ENCODE measurements at regions not wholly inside any gene's neighbourhood (a gene's known extent, or its start where the extent isn't known, plus 50 kb on each side); places are given as distances from the start of the nearest gene placed in this dataset.
"Not testable (repeated sequence)": the region's sequence is repeated elsewhere in the genome, so short reads cannot be mapped to it uniquely, and the experiment has no call there.

- no peaks in the 10 kb centered on the region for H3K4me1 Mint-ChIP-seq
- no peaks in the 10 kb centered on the region for H3K36me3 Mint-ChIP-seq
- ATAC-seq (replicated peaks in 1 of 4) (no peak), DNase-seq (no peak)
- H3K9me3 ChIP-seq: no peaks in the 10 kb centered on the region
- ChIA-PET CTCF (no interaction called here), POLR2A (no interaction called here)
- 85% methylated on average over 3 of the region's 4 CpGs for WGBS (ENCODE audit: insufficient coverage)
- no peaks in the 10 kb centered on the region for H3K27me3 Mint-ChIP-seq
- H3K27ac ChIP-seq (ENCODE audit: low read length): no peak overlapping the region
- H3K4me3 Mint-ChIP-seq: no peak overlapping the region
- H3K36me3 ChIP-seq (ENCODE audit: control insufficient read depth in 2 of 2, extremely low read depth in 1 of 2, insufficient read depth in 1 of 2, low read length in 1 of 2): no peaks in the 10 kb centered on the region
- H3K4me1 ChIP-seq (ENCODE audit: control insufficient read depth in 1 of 2, extremely low read depth in 1 of 2, insufficient read depth in 2 of 2, low read length in 2 of 2): no peaks in the 10 kb centered on the region
- no peak overlapping the region for H3K4me3 ChIP-seq (ENCODE audit: control insufficient read depth in 1 of 2, extremely low read depth in 1 of 2, low read length in 1 of 2)
- H3K27me3 ChIP-seq (replicated peaks in 1 of 2; ENCODE audit: control insufficient read depth in 2 of 2, extremely low read depth in 1 of 2, insufficient read depth in 2 of 2, low read length in 1 of 2): peaks cover 0 to 2% of the 10 kb centered on the region in 2 experiments
- no peaks in the 10 kb centered on the region for H3K9me3 Mint-ChIP-seq
- H3K27ac Mint-ChIP-seq: no peak overlapping the region
These were observed 50.2 kb upstream of the TP53I11 start for GRCh38 chr11:45000918-45001317.

- no peak for DNase-seq
- Mint-ChIP-seq H3K36me3 (no peaks in the 10 kb centered on the region), H3K4me3 (no peak overlapping the region), H3K27me3 (no peaks in the 10 kb centered on the region), H3K4me1 (no peaks in the 10 kb centered on the region), H3K9me3 (no peaks in the 10 kb centered on the region), H3K27ac (no peak overlapping the region)
- no peak overlapping the region for H3K27ac ChIP-seq (ENCODE audit: low read length)
- H3K4me1 ChIP-seq (ENCODE audit: control insufficient read depth in 1 of 2, extremely low read depth in 1 of 2, insufficient read depth in 2 of 2, low read length in 2 of 2): no peaks in the 10 kb centered on the region
- H3K27me3 ChIP-seq (replicated peaks in 1 of 2; ENCODE audit: control insufficient read depth in 2 of 2, extremely low read depth in 1 of 2, insufficient read depth in 2 of 2, low read length in 1 of 2): peaks cover 0 to 2% of the 10 kb centered on the region in 2 experiments
- ChIA-PET CTCF (interaction anchor here in 1 of 2 donors (0.6 kb wide), 1 partner anchor 60 kb away, joined by 3 read pairs; no protein-coding TSS in a partner anchor), POLR2A (no interaction called here)
- 89% methylated on average over 3 of the region's 6 CpGs for WGBS (ENCODE audit: insufficient coverage)
- no peak overlapping the region for H3K4me3 ChIP-seq (ENCODE audit: control insufficient read depth in 1 of 2, extremely low read depth in 1 of 2, low read length in 1 of 2)
- H3K36me3 ChIP-seq (ENCODE audit: control insufficient read depth in 2 of 2, extremely low read depth in 1 of 2, insufficient read depth in 1 of 2, low read length in 1 of 2): no peaks in the 10 kb centered on the region
- no peak for ATAC-seq (replicated peaks in 1 of 4)
- no peaks in the 10 kb centered on the region for H3K9me3 ChIP-seq
These were observed 50.9 kb upstream of the TP53I11 start for GRCh38 chr11:45001466-45002165.

GRCh38 chr11:45005106-45005505 lies 54.4 kb upstream of the TP53I11 start:
- no peaks in the 10 kb centered on the region for H3K4me1 ChIP-seq (ENCODE audit: control insufficient read depth in 1 of 2, extremely low read depth in 1 of 2, insufficient read depth in 2 of 2, low read length in 2 of 2)
- Mint-ChIP-seq H3K4me1 (no peaks in the 10 kb centered on the region), H3K9me3 (no peaks in the 10 kb centered on the region), H3K27me3 (peaks cover 0 to 6% of the 10 kb centered on the region in 2 donors), H3K4me3 (no peak overlapping the region), H3K36me3 (no peaks in the 10 kb centered on the region), H3K27ac (no peak overlapping the region)
- no CpG with 5 or more reads among the region's 1 CpG for WGBS (ENCODE audit: insufficient coverage)
- no peak overlapping the region for H3K27ac ChIP-seq (ENCODE audit: low read length)
- DNase-seq: no peak
- ATAC-seq (replicated peaks in 1 of 4): no peak
- peaks cover 0 to 5% of the 10 kb centered on the region in 2 experiments for H3K27me3 ChIP-seq (replicated peaks in 1 of 2; ENCODE audit: control insufficient read depth in 2 of 2, extremely low read depth in 1 of 2, insufficient read depth in 2 of 2, low read length in 1 of 2)
- H3K9me3 ChIP-seq: no peaks in the 10 kb centered on the region
- no peak overlapping the region for H3K4me3 ChIP-seq (ENCODE audit: control insufficient read depth in 1 of 2, extremely low read depth in 1 of 2, low read length in 1 of 2)
- POLR2A ChIA-PET: no interaction called here
- CTCF ChIA-PET: no interaction called here
- no peaks in the 10 kb centered on the region for H3K36me3 ChIP-seq (ENCODE audit: control insufficient read depth in 2 of 2, extremely low read depth in 1 of 2, insufficient read depth in 1 of 2, low read length in 1 of 2)

GRCh38 chr11:45007011-45007410 lies 56.3 kb upstream of the TP53I11 start:
- H3K9me3 Mint-ChIP-seq: no peaks in the 10 kb centered on the region

GRCh38 chr11:45015983-45016382 lies 65.3 kb upstream of the TP53I11 start:
- H3K36me3 Mint-ChIP-seq; H3K4me1 ChIP-seq (ENCODE audit: control insufficient read depth in 1 of 2, extremely low read depth in 1 of 2, insufficient read depth in 2 of 2, low read length in 2 of 2); H3K4me3 ChIP-seq (ENCODE audit: control insufficient read depth in 1 of 2, extremely low read depth in 1 of 2, low read length in 1 of 2); H3K27ac ChIP-seq (ENCODE audit: low read length); H3K36me3 ChIP-seq (ENCODE audit: control insufficient read depth in 2 of 2, extremely low read depth in 1 of 2, insufficient read depth in 1 of 2, low read length in 1 of 2); ATAC-seq (replicated peaks in 1 of 4); POLR2A ChIA-PET; CTCF ChIA-PET; H3K27ac Mint-ChIP-seq; H3K9me3 ChIP-seq; H3K4me3 Mint-ChIP-seq; DNase-seq: not testable (repeated sequence)
- no CpG with 5 or more reads among the region's 5 CpGs for WGBS (ENCODE audit: insufficient coverage)
- peaks cover 0 to 13% of the 10 kb centered on the region in 2 experiments for H3K27me3 ChIP-seq (replicated peaks in 1 of 2; ENCODE audit: control insufficient read depth in 2 of 2, extremely low read depth in 1 of 2, insufficient read depth in 2 of 2, low read length in 1 of 2)
- peaks cover 8 to 21% of the 10 kb centered on the region in 2 donors for H3K27me3 Mint-ChIP-seq
- H3K4me1 Mint-ChIP-seq: peaks cover 11 to 19% (median 13%) of the 10 kb centered on the region in 3 donors
- H3K9me3 Mint-ChIP-seq: peaks cover 9 to 23% (median 14%) of the 10 kb centered on the region in 3 donors

More at GRCh38 chr11:45007011-45007410, 56.3 kb upstream of the TP53I11 start:
- H3K4me1 ChIP-seq (ENCODE audit: control insufficient read depth in 1 of 2, extremely low read depth in 1 of 2, insufficient read depth in 2 of 2, low read length in 2 of 2): no peaks in the 10 kb centered on the region
- Mint-ChIP-seq H3K4me3 (no peak overlapping the region), H3K4me1 (peaks cover 0 to under 1% (median 0%) of the 10 kb centered on the region in 3 donors), H3K27ac (no peak overlapping the region), H3K27me3 (peaks cover 0 to 6% of the 10 kb centered on the region in 2 donors), H3K36me3 (no peaks in the 10 kb centered on the region)
- H3K36me3 ChIP-seq (ENCODE audit: control insufficient read depth in 2 of 2, extremely low read depth in 1 of 2, insufficient read depth in 1 of 2, low read length in 1 of 2): no peaks in the 10 kb centered on the region
- peaks cover 0 to 5% of the 10 kb centered on the region in 2 experiments for H3K27me3 ChIP-seq (replicated peaks in 1 of 2; ENCODE audit: control insufficient read depth in 2 of 2, extremely low read depth in 1 of 2, insufficient read depth in 2 of 2, low read length in 1 of 2)
- no peaks in the 10 kb centered on the region for H3K9me3 ChIP-seq
- ChIA-PET POLR2A (no interaction called here), CTCF (no interaction called here)
- no peak for DNase-seq
- ATAC-seq (replicated peaks in 1 of 4): no peak
- no peak overlapping the region for H3K27ac ChIP-seq (ENCODE audit: low read length)
- 74% methylated on average over 6 of the region's 8 CpGs for WGBS (ENCODE audit: insufficient coverage)
- H3K4me3 ChIP-seq (ENCODE audit: control insufficient read depth in 1 of 2, extremely low read depth in 1 of 2, low read length in 1 of 2): no peak overlapping the region

GRCh38 chr11:45016446-45016845 lies 65.8 kb upstream of the TP53I11 start:
- H3K4me3 Mint-ChIP-seq; H3K9me3 ChIP-seq; H3K36me3 Mint-ChIP-seq; POLR2A ChIA-PET; DNase-seq; H3K4me3 ChIP-seq (ENCODE audit: control insufficient read depth in 1 of 2, extremely low read depth in 1 of 2, low read length in 1 of 2); H3K27ac ChIP-seq (ENCODE audit: low read length); ATAC-seq (replicated peaks in 1 of 4); CTCF ChIA-PET; H3K36me3 ChIP-seq (ENCODE audit: control insufficient read depth in 2 of 2, extremely low read depth in 1 of 2, insufficient read depth in 1 of 2, low read length in 1 of 2); H3K27ac Mint-ChIP-seq; H3K4me1 ChIP-seq (ENCODE audit: control insufficient read depth in 1 of 2, extremely low read depth in 1 of 2, insufficient read depth in 2 of 2, low read length in 2 of 2): not testable (repeated sequence)
- 76% methylated on average over 2 of the region's 4 CpGs for WGBS (ENCODE audit: insufficient coverage)
- H3K9me3 Mint-ChIP-seq: peaks cover 9 to 23% (median 14%) of the 10 kb centered on the region in 3 donors
- peaks cover 0 to 16% of the 10 kb centered on the region in 2 experiments for H3K27me3 ChIP-seq (replicated peaks in 1 of 2; ENCODE audit: control insufficient read depth in 2 of 2, extremely low read depth in 1 of 2, insufficient read depth in 2 of 2, low read length in 1 of 2)
- peaks cover 8 to 21% of the 10 kb centered on the region in 2 donors for H3K27me3 Mint-ChIP-seq
- peaks cover 11 to 19% (median 13%) of the 10 kb centered on the region in 3 donors for H3K4me1 Mint-ChIP-seq

Data from T-cell (primary cell).